ENCODE measurements at regions not wholly inside any gene's neighbourhood (a gene's known extent, or its start where the extent isn't known, plus 50 kb on each side); places are given as distances from the start of the nearest gene placed in this dataset.

DNA sequence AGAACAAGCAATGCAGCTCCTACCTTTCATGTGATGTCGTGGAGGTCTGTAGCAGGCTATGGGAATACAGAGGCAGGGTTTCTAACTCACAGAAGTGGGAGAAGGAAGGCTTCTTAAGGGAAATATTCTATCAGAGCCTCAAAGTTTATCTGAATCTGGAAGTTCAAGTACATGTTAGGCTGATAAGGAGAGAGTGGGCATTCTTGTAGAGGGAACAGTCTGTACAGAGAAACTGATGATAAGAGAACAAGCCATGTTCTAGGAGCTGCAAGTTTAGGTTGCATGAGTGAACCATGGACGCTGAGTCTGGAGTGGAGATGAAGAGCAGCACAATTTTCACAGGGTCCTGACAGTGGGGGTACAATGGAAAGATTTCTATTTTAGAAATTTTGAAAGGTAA lies 344.0 kb downstream of the CHRM3 start:
- DNase-seq, result no peak

DNA sequence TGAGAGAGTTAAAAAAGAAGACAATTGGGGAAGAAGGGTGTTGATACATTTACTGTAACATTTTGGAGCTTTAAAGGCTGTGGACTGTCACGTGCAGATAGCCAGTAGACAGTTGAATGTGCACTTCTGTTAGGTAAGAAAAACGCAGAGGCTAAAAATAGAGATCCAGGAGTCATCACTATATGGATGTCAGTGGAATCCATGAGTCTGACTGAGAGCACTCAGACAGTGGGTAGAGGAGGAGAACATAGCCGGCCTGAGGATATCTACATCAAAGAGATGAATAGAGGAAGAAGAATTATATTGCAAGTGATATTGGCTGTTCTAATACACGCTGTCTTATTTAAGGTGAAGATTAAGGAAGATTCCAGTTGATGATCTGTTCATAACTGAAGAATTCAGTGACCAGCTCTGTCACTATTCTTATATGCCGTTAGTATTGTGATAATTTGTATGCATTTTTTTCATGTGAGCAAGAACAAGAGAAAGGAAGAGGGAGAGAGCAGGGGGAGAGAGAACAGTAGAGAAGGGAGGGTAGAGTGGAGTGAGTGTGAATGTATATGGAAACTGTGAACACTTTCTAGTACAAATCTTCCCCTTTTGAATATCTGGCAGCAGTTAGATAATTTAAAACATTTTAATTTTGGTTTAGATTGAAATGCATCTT lies 344.8 kb downstream of the CHRM3 start:
- DNase-seq, result no peak

DNA sequence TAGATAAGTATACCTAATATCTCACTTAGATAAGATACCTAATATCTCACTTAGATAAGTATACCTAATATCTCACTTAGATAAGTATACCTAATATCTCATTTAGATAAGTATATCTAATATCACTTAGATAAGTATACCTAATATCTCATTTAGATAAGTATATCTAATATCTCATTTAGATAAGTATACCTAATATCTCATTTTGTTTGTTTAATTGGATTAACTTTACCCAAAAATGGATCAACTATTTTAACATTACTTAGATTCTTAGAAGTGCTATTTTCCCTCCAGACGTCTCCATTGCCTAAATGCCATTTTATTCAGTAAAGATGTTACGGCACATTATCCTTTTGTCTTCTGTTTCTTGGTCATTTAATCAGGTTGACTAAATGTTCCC lies 346.4 kb downstream of the CHRM3 start:
- no peak for DNase-seq

DNA sequence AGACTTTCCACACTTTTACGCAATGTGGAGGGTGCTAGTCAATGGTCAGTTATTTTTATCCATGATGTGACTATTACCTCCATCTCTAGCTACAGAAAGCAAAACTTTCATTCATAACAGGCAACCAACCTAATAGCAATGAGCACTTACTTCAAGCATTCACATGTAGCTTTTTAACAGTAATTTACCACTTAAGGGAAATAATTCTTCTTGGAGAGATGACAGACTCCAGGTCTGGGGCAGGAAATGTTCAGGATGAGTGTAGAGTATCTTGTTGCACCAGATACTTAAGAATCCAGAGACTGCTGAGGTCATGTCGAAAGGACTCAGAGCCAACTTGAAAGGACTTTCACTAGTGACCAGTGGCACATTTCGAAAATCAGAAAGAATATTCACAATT lies 347.6 kb downstream of the CHRM3 start:
- DNase-seq, result no peak

DNA sequence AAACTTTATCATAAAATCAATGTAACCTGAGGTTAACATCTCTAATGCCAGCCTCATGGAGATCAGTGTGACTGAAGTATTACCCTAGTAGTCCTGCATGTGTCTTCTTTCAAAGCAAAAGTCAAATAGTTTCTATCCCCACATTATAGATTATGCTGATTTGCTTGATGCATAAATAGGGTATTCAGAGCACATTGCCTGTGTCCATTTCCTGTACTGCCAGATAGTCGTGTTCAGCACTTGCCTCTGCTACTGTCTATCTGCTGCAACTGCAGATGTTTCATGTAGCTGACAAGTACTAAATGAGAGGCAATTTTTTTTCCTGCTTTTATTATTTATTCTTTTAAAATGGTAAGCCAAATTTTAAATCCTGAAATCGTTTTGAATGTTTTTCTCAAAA lies 348.7 kb downstream of the CHRM3 start:
- no peak for DNase-seq

DNA sequence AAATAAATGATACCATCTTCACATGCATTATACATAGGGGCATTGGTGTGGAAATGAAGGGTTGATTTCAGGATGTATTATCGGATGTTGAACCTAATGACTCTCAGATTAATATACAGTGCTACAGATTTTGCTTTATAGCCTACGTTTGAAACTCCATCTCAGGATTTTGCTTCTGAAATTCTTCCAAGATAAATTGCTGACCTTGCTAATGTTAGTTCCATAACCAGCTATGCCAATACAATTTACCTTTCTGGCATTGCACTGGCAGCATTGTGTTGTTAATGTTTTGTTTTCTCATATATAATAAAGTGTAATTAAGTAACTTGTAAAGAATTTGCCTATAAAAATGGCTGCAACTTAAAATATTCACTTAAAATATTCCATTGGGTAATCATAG lies 350.1 kb downstream of the CHRM3 start:
- no peak for DNase-seq

DNA sequence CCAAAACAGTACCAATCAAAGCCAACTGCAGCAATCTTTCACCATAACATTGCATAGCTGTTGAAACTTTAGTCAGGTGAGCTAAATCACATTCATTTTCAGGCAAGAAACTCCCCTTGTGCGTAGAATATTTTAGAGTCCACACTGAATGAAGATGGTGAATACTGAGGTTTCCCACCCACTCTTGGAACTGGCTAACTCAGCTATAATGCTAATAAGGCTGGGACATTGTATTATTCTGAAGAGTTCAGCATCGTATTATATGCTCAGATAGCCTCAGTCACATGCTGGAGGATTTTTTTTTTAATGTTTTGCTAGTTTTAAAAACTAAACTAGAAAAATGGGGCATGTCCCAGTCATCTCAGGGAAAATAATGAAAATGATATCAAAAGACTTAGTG lies 352.3 kb upstream of the FMN2 start:
- DNase-seq, result no peak

DNA sequence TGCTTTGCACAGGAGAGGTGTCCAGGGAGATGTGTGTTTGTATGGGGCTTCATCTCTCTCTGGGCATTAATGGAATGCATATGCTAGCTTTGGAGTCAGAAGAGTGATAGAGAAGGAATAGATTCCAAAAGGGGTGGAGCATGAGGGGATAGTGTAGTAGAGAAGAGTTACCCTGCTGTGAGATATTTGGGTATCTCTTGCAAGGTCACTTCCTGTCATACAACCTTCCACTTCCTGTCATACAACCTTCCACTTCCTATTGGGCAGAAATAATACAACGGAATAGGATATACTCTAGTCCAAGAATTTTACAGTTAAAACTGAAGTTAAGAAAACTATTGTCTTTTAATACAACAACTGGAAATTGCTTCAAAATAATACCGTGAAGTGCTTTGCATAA lies 351.8 kb upstream of the FMN2 start:
- DNase-seq, result no peak

DNA sequence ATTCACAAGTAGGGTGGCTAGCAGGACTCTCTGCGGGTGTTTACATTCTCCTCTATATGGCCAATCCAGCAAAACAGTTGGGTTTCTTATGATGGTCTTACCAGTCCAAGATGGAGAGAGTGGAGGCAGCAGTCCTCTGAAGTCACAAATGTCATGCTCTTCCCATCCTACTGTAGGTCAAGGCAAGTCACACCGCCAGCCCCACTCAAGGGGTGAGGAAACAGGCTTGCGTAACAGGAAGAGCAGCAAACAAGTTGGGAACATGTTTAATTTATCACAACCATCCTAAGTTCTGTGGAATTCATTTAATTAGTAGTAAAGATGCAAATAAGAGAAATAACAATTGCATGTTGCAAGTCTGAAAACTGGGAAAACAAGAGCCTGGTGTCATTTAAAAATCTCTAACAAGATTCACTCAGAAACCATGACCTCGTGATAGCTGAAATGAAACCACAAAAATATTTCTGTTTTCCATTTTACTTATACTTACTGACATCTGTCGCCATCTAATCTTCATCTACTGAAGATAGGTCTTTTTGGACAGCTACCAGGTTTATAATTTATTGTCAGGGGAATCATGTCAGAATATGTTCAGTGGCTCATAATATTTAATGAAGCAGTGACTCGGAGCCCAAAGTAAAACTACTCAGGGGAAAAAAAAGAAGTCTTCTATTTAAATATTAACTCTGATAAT lies 349.1 kb upstream of the FMN2 start:
- no peak for DNase-seq

DNA sequence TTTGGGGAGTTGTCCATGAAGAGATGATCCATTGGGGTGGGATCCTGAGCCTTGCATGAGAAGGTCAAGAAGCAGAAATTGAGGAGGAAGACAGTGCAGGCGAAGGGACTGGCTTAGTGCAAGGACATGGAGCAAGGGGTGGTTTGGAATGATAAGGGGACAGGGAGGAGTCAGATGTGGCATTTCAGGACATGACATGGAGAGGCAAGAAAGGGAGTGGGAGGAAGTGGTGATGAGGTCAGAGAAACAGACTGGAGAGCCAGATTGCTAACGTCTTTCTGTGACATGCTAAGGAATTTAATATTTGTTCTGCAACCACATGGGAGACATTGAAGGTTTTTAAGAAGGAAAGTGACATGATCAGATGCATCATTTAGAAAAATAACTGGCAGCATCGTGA lies 346.8 kb upstream of the FMN2 start:
- no peak for DNase-seq

DNA sequence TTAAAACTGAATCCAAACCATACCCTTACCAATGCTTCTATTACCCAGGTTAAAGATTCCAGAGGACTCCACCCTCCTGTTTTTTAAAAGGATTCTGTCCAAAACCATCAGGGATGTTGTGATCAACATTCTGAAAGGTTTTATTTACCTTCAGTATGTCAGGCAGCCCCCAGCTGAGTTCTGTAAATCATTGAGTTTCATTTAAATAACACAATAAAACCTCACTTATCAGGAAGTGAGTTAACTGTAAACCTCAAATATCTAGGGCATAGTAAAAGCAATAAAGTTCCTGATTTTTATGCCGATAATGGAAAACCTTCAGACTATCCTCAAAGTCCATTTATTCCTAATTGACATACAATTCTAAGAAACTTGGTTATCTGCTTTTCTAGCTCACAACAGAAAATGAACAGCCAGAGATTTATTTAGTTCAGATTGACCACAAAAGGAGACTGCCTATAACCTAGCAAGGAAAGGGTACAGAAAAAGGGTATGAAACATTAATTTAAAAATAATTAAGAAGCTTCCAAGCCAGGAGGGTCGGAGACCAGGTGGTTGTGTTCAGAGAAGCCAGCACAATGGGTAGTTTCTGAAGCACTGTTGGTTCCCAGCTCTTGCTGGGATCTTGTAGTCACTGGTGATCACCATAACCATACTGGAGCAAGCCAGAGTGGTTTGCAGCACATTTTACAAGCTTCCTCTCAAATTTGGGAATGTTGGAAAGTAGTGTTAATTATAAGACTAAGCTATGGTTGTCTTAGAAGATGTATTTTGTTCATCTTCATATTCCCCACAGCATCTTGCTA lies 336.4 kb upstream of the FMN2 start:
- no peak for DNase-seq

DNA sequence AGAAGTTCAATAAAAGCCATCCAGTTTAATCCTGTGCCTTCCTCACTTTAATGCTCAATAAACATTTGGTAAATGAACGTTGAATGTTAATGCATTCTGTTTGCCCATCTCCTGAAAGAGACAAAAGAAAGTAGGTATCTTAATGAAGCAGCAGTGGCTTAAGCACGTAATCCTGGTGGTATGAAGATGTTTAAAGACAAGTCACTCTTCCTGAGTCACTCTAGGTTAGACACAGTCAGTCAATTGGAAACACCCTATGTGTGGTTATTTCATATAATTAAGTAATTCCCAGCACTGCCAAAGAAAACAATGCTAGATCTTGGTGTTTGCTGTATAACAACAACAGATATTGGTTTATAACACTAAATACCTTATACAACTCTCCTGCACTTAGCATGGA lies 334.0 kb upstream of the FMN2 start:
- DNase-seq, result no peak

DNA sequence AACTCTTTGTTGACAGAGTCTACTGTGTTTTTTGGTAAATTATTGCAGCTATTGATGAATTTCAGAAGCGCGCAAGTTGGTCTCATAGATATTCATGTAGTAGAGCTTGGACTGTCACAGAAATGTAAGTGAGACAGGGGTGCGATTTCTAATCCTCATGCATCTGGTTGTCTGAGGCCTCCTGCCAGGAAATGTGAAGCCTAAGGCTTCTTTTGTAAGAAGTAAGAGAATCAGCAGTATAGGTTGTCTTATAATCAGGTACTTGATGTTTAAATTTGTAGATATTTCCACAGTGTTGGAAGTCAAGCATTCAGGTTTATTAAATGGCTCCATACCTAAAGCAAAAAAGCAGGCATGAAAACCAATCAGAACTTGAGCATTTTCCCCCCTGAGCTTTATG lies 332.9 kb upstream of the FMN2 start:
- no peak for DNase-seq

DNA sequence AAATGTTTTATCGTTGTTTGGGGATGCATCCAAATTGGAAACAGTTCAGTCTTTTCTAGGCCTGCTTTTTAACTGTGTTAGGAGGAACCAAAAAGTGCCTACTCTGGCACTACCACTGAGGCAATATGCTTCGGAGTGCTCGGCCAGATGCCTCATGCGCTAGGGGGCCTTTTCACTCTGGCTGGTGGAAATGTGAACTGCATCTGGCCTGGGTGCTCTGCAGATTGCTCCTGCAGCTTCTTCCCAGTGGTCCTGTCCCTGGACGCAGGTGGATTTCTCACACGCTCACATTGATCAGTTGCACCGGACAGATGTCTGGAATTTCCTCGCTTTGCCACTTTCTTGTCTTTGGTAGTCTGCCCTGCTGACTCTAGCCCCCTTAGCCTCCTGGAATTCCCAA lies 330.2 kb upstream of the FMN2 start:
- no peak for DNase-seq

DNA sequence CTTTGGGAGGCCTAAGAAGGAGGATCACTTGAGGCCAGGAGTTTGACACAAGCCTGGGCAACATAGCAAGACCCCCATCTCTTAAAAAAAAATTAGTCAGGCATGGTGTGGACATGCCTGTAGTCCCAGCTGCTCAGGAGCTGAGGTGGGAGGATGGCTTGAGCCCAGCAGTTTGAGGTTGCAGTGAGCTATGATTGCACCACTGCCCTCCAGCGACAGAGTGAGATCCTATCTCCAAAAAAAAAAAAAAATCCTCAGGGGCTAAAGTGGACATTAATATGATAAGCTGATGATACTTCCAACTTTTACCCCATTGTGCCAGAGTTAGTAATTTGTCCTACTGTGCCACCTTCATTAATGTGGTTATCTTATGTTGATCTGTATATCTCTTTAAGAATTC lies 327.8 kb upstream of the FMN2 start:
- DNase-seq, result no peak

DNA sequence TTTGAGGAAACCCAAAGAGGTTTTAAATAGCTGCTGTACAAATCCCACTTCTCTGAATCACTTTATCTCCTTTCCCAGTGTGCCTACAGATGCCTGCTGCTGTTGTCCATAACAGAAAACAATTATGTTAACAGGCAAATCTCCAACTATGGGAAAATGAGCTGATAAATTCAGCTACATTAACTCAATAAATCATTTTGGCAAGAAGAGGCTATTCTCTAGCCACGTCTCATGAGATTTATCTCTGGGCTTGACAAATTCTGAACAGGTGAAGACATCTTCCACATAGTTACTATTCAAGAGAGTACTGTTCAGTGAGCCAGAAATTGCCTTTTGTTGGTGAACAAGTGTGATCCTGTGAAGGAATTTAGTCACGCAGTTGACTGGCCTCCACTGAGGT lies 327.1 kb upstream of the FMN2 start:
- DNase-seq, result no peak

DNA sequence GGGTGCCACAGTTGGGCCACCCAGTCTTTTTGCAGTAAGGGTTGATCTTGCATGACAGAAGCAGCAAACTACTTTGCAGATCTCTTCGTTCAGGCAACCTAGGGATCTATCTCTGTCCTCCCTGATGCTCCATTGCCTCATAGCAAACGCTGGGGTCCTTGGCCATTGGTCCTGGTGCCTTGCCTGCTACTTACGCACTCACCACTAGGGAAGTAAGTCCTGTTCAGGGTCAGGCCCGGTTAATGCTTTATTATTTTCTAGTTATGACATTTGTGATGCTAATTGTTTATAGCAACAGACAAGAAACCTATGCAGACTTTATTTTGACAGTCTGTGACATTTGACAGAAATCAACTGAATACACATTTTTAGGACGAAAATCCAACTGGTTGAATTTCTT lies 326.5 kb upstream of the FMN2 start:
- DNase-seq, result no peak

DNA sequence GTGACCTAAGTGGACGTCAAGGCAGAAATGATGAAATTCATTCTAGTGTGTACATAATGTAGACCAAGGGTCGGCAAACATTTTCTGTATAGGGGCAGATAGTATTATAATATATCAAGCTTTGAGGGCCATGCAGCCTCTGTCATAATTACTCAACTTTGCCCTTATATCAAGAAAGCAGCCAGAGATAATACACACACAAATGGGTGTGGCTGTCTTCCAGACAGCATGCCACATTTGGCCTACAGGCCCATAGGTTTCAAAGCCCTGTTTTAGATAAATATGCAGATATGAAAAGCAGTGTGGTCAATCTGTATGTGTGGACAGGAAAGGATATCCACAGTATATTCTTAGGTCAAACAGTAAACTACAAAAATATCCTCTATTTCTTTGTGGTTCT lies 320.1 kb upstream of the FMN2 start:
- no peak for DNase-seq

DNA sequence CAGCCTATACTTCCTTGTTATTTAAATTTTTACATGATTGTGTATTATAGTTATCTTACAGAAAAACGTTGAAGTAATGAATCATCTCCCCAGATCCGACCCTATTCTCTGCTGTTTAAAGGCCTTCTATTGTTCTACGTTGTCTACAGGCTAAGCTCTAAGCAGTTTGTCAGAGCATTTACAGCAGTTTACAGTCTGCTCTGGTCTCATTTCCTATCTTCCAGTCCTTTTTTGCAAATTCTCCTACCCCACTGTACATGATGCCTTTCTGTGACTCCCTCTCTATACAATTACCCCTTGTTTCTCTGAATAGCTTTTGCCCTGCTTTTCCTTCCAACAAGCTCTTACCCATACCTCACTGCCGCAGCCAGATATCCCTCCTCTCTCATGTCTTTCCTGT lies 319.2 kb upstream of the FMN2 start:
- no peak for DNase-seq

DNA sequence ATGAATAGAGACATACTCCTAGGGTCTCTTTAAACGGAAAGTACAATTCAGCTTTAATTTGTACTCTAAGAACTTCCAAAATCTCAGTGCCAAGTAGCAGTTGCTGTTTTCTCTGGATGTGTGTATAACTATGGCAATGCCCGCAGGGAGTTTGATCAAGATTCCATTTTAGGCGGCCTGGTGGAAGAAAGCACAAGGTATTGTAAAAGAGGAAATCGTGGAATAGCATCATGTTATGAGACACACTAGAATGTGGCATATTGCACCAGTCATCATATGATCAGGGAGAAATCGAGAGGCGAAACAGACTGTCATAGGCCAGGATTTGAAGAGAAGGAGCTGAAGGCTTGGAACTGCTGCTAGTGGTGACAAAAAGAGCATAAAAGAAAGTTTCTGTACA lies 316.2 kb upstream of the FMN2 start:
- DNase-seq, result no peak

DNA sequence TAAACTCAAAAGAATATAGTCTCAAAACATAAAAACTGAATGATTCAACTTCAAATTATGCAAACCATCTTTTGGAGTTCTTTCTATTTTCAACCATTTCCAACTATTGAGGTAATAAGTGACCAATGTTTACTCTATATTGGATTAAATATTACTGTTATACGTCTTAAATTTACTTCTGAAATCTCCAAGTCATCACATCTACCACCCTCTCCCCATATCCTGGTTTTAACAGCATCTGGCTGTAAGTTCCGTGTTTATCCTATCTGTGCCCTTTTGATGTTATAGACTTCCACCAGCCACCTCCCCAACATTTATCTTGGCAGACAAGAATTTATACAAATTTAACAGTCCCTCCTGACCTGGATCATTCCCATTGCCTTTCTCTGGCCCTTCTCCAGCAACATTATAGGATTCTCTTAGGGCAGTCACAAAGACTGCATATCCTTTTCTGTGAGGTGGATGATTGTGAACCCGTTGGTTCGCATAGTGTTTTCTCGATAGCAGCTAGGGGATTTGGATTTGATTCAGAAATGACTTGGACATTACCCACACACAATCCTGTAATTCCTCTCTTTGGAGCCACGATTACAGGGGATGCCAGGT lies 313.4 kb upstream of the FMN2 start:
- no peak for DNase-seq

DNA sequence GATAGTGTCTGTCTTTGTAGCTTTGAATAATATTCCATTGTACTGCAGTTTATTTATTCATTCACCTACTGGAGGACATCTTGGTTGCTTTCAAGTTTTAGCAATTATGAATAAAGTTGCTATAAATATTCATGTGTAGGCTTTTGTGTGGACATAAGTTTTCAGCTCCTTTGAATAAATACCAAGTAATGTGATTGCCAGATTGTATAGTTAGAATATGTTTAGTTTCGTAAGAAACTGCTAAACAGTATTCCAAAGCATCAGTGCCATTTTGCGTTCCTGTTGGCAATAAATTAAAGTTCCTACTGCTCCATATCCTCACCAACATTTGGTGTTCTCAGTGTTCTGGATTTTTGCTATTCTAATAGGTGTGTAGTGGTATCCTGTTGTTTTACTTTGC lies 311.7 kb upstream of the FMN2 start:
- DNase-seq, result no peak

Measured in amygdala (tissue), 56 donors.